ENCODE measurements at regions not wholly inside any gene's neighbourhood (a gene's known extent, or its start where the extent isn't known, plus 50 kb on each side); places are given as distances from the start of the nearest gene placed in this dataset.

DNA sequence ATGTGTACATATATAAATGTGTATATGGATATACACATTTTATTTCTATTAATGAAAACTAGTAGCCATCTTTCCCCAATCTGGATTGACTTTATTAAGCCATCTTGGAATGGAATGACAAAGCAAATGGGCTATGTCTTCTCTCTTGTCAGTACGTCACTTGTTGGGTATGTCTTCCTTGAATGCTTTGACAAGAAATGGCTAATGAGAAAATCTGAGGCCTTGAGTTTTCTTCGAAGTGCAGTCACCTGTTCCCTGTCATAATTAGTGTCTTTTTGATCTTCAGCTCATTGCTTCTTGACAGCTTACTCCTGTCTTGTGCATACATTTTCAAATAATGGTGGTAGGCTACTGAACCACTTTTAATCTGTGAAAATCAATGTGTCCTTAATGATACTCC is 243.2 kb upstream of the RGMB start (continued):
- TF ChIP-seq, protein P1, sequence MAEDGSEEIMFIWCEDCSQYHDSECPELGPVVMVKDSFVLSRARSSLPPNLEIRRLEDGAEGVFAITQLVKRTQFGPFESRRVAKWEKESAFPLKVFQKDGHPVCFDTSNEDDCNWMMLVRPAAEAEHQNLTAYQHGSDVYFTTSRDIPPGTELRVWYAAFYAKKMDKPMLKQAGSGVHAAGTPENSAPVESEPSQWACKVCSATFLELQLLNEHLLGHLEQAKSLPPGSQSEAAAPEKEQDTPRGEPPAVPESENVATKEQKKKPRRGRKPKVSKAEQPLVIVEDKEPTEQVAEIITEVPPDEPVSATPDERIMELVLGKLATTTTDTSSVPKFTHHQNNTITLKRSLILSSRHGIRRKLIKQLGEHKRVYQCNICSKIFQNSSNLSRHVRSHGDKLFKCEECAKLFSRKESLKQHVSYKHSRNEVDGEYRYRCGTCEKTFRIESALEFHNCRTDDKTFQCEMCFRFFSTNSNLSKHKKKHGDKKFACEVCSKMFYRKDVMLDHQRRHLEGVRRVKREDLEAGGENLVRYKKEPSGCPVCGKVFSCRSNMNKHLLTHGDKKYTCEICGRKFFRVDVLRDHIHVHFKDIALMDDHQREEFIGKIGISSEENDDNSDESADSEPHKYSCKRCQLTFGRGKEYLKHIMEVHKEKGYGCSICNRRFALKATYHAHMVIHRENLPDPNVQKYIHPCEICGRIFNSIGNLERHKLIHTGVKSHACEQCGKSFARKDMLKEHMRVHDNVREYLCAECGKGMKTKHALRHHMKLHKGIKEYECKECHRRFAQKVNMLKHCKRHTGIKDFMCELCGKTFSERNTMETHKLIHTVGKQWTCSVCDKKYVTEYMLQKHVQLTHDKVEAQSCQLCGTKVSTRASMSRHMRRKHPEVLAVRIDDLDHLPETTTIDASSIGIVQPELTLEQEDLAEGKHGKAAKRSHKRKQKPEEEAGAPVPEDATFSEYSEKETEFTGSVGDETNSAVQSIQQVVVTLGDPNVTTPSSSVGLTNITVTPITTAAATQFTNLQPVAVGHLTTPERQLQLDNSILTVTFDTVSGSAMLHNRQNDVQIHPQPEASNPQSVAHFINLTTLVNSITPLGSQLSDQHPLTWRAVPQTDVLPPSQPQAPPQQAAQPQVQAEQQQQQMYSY (CRISPR knock-in tag; IDR thresholded peaks at IDR 0.05): no peak
- TF ChIP-seq GTF2I (CRISPR knock-in tag; conservative IDR thresholded peaks at IDR 0.05) (no peak), SMAD3 (CRISPR knock-in tag; IDR thresholded peaks at IDR 0.05; ENCODE audit: borderline replicate concordance) (no peak), NFYB (CRISPR knock-in tag; conservative IDR thresholded peaks at IDR 0.05; ENCODE audit: low read depth) (no peak), HMGA2 (CRISPR knock-in tag; IDR thresholded peaks at IDR 0.05) (no peak), ESRRA (CRISPR knock-in tag; IDR thresholded peaks at IDR 0.05; ENCODE audit: borderline replicate concordance) (no peak), ZNF138 (CRISPR knock-in tag; conservative IDR thresholded peaks at IDR 0.05) (no peak), ZNF121 (CRISPR knock-in tag; IDR thresholded peaks at IDR 0.05) (no peak)
- TF ChIP-seq, protein P2, sequence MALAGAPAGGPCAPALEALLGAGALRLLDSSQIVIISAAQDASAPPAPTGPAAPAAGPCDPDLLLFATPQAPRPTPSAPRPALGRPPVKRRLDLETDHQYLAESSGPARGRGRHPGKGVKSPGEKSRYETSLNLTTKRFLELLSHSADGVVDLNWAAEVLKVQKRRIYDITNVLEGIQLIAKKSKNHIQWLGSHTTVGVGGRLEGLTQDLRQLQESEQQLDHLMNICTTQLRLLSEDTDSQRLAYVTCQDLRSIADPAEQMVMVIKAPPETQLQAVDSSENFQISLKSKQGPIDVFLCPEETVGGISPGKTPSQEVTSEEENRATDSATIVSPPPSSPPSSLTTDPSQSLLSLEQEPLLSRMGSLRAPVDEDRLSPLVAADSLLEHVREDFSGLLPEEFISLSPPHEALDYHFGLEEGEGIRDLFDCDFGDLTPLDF (CRISPR knock-in tag; IDR thresholded peaks at IDR 0.05): no peak
- TF ChIP-seq, protein P3, sequence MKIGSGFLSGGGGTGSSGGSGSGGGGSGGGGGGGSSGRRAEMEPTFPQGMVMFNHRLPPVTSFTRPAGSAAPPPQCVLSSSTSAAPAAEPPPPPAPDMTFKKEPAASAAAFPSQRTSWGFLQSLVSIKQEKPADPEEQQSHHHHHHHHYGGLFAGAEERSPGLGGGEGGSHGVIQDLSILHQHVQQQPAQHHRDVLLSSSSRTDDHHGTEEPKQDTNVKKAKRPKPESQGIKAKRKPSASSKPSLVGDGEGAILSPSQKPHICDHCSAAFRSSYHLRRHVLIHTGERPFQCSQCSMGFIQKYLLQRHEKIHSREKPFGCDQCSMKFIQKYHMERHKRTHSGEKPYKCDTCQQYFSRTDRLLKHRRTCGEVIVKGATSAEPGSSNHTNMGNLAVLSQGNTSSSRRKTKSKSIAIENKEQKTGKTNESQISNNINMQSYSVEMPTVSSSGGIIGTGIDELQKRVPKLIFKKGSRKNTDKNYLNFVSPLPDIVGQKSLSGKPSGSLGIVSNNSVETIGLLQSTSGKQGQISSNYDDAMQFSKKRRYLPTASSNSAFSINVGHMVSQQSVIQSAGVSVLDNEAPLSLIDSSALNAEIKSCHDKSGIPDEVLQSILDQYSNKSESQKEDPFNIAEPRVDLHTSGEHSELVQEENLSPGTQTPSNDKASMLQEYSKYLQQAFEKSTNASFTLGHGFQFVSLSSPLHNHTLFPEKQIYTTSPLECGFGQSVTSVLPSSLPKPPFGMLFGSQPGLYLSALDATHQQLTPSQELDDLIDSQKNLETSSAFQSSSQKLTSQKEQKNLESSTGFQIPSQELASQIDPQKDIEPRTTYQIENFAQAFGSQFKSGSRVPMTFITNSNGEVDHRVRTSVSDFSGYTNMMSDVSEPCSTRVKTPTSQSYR (CRISPR knock-in tag; IDR thresholded peaks at IDR 0.05): no peak
- TF ChIP-seq, protein P4, sequence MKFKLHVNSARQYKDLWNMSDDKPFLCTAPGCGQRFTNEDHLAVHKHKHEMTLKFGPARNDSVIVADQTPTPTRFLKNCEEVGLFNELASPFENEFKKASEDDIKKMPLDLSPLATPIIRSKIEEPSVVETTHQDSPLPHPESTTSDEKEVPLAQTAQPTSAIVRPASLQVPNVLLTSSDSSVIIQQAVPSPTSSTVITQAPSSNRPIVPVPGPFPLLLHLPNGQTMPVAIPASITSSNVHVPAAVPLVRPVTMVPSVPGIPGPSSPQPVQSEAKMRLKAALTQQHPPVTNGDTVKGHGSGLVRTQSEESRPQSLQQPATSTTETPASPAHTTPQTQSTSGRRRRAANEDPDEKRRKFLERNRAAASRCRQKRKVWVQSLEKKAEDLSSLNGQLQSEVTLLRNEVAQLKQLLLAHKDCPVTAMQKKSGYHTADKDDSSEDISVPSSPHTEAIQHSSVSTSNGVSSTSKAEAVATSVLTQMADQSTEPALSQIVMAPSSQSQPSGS (CRISPR knock-in tag; IDR thresholded peaks at IDR 0.05; ENCODE audit: borderline replicate concordance, low read depth): no peak
- TF ChIP-seq, protein P5, sequence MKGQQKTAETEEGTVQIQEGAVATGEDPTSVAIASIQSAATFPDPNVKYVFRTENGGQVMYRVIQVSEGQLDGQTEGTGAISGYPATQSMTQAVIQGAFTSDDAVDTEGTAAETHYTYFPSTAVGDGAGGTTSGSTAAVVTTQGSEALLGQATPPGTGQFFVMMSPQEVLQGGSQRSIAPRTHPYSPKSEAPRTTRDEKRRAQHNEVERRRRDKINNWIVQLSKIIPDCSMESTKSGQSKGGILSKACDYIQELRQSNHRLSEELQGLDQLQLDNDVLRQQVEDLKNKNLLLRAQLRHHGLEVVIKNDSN (CRISPR knock-in tag; IDR thresholded peaks at IDR 0.05): no peak
- TF ChIP-seq, protein P6, sequence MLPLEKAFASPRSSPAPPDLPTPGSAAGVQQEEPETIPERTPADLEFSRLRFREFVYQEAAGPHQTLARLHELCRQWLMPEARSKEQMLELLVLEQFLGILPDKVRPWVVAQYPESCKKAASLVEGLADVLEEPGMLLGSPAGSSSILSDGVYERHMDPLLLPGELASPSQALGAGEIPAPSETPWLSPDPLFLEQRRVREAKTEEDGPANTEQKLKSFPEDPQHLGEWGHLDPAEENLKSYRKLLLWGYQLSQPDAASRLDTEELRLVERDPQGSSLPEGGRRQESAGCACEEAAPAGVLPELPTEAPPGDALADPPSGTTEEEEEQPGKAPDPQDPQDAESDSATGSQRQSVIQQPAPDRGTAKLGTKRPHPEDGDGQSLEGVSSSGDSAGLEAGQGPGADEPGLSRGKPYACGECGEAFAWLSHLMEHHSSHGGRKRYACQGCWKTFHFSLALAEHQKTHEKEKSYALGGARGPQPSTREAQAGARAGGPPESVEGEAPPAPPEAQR (CRISPR knock-in tag; IDR thresholded peaks at IDR 0.05): no peak
- TF ChIP-seq, protein P7, sequence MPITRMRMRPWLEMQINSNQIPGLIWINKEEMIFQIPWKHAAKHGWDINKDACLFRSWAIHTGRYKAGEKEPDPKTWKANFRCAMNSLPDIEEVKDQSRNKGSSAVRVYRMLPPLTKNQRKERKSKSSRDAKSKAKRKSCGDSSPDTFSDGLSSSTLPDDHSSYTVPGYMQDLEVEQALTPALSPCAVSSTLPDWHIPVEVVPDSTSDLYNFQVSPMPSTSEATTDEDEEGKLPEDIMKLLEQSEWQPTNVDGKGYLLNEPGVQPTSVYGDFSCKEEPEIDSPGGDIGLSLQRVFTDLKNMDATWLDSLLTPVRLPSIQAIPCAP (CRISPR knock-in tag; IDR thresholded peaks at IDR 0.05): no peak

DNA sequence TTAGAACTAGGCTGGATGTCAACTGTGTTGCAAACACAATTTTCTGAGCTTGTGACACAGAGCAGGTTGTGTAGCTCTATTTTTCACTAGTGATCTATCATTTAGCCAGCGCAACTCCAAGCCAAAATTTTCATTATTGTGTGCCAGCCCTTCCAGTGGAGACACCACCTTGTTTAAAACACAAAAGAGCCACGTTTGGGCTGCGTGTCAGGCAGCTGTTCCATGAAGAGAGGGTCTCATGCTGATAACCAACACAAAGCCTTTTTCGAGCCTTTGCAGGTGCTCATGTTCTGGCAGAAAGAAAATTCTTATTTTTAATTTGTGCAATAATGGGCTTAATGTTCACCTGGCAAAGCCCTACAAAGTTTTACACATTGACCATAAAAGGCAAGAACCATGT is 237.6 kb upstream of the RGMB start:
- H3K4me3 Mint-ChIP-seq: no peak overlapping the region
- ChIA-PET POLR2A (no interaction called here), CTCF (no interaction called here)
- no peak for ATAC-seq
- H3K27ac Mint-ChIP-seq: no peak overlapping the region
- peaks cover 3% of the 10 kb centered on the region for H3K36me3 Mint-ChIP-seq
- no peaks in the 10 kb centered on the region for H3K27me3 Mint-ChIP-seq (ENCODE audit: low read depth)
- H3K9me3 Mint-ChIP-seq: peaks cover 12% of the 10 kb centered on the region
- peaks cover 26% of the 10 kb centered on the region for H3K4me1 Mint-ChIP-seq
- DNase-seq (ENCODE audit: low spot score): no peak
- TF ChIP-seq ZNF423 (CRISPR knock-in tag; IDR thresholded peaks at IDR 0.05) (no peak), NFYB (CRISPR knock-in tag; conservative IDR thresholded peaks at IDR 0.05; ENCODE audit: low read depth) (no peak), NFE2L1 (CRISPR knock-in tag; IDR thresholded peaks at IDR 0.05) (no peak), KAT7 (CRISPR knock-in tag; IDR thresholded peaks at IDR 0.05; ENCODE audit: borderline replicate concordance) (no peak), HMGA2 (CRISPR knock-in tag; IDR thresholded peaks at IDR 0.05) (no peak), ZNF121 (CRISPR knock-in tag; IDR thresholded peaks at IDR 0.05) (no peak), NR2C2 (CRISPR knock-in tag; IDR thresholded peaks at IDR 0.05) (no peak), PRRX2 (CRISPR knock-in tag; IDR thresholded peaks at IDR 0.05) (no peak), NR3C1 (CRISPR knock-in tag; conservative IDR thresholded peaks at IDR 0.05; ENCODE audit: low read depth) (no peak), JAZF1 (CRISPR knock-in tag; IDR thresholded peaks at IDR 0.05) (no peak)
- TF ChIP-seq, protein P8, sequence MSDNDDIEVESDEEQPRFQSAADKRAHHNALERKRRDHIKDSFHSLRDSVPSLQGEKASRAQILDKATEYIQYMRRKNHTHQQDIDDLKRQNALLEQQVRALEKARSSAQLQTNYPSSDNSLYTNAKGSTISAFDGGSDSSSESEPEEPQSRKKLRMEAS (CRISPR knock-in tag; IDR thresholded peaks at IDR 0.05): no peak

Data from WTC11 (cell line).